HEK293 (cell line): ENCODE measurements at regions not wholly inside any gene's neighbourhood (a gene's known extent, or its start where the extent isn't known, plus 50 kb on each side); places are given as distances from the start of the nearest gene placed in this dataset.

ENCODE experiments used
- CTCF ChIP-seq: fragments of 450-650 bp; formaldehyde crosslinking; IDR thresholded peaks from 2 replicates; pipeline ENCODE4 v1.5.1; 2016; ENCODE audit warnings: missing biosample characterization, missing genetic modification characterization
- ZFHX2 ChIP-seq: fragments of 450-650 bp; formaldehyde crosslinking; conservative IDR thresholded peaks from 2 replicates; pipeline ENCODE4 v1.5.1; 2016; ENCODE audit warnings: missing biosample characterization, missing genetic modification characterization
- ZNF580 ChIP-seq: fragments of 450-650 bp; formaldehyde crosslinking; IDR thresholded peaks from 2 replicates; pipeline ENCODE4 v1.5.1; 2016; ENCODE audit warnings: missing biosample characterization, missing genetic modification characterization

DNA sequence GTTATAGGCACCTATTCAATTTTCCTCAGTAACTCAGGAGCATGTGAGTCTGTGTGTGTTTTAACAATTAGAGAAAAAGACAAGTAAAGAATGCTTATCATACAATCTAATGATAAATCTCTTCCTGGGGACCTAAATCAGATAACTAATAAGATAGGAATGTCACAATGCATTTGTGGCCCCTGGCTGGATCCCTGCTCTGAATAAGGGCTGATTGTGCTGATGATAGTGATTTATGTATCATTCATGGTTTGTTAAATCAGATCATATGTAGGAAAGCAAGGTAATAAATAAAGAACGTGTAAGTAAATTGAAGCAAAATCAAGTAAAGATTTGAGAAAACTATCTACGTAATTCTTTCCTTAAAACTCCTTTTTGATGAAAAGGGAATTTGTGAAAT, 145.9 kb downstream of the C7orf25 start:
- TF ChIP-seq ZNF580 (no peak), CTCF (no peak), ZFHX2 (tag by site-specific recombination) (no peak)
